GM23338 (cell line): ENCODE measurements at regions not wholly inside any gene's neighbourhood (a gene's known extent, or its start where the extent isn't known, plus 50 kb on each side); places are given as distances from the start of the nearest gene placed in this dataset.

Experiments
- NANOG ChIP-seq: IDR thresholded peaks from 2 replicates; pipeline ENCODE4 v1.6.1; 2016; ENCODE audit warnings: antibody characterized with exemption, borderline replicate concordance
- POLR2AphosphoS5 ChIP-seq: IDR thresholded peaks from 2 replicates; pipeline ENCODE4 v1.6.1; 2016; ENCODE audit warnings: antibody characterized with exemption, low read depth
- REST ChIP-seq: IDR thresholded peaks from one replicate; pipeline ENCODE4 v1.6.1; 2018; ENCODE audit warnings: antibody characterized with exemption; ENCODE audit not compliant: unreplicated experiment
- TF ChIP-seq, protein P1 (sequence below), 2 experiments: fragments of 200-600 bp in 1 of 2; sonication (generic) in 1 of 2; conservative IDR thresholded peaks; 2 replicates each; pipeline versions ENCODE4 v1.5.1 to v1.6.1; 2016 to 2017; ENCODE audit warnings: antibody characterized with exemption in 2 of 2, low read depth in 2 of 2, mild to moderate bottlenecking in 2 of 2, moderate library complexity in 1 of 2

GRCh38 chr1:198849093-198849492, 210.3 kb downstream of the PTPRC start:
- TF ChIP-seq REST (no peak), POLR2AphosphoS5 (no peak), NANOG (no peak)
- TF ChIP-seq, protein P1, sequence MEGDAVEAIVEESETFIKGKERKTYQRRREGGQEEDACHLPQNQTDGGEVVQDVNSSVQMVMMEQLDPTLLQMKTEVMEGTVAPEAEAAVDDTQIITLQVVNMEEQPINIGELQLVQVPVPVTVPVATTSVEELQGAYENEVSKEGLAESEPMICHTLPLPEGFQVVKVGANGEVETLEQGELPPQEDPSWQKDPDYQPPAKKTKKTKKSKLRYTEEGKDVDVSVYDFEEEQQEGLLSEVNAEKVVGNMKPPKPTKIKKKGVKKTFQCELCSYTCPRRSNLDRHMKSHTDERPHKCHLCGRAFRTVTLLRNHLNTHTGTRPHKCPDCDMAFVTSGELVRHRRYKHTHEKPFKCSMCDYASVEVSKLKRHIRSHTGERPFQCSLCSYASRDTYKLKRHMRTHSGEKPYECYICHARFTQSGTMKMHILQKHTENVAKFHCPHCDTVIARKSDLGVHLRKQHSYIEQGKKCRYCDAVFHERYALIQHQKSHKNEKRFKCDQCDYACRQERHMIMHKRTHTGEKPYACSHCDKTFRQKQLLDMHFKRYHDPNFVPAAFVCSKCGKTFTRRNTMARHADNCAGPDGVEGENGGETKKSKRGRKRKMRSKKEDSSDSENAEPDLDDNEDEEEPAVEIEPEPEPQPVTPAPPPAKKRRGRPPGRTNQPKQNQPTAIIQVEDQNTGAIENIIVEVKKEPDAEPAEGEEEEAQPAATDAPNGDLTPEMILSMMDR (conservative IDR thresholded peaks at IDR 0.05; ENCODE audit: low read depth in 2 of 2), result no peak
